Parathyroid adenoma (tissue), 2 donors: ENCODE measurements at regions not wholly inside any gene's neighbourhood (a gene's known extent, or its start where the extent isn't known, plus 50 kb on each side); places are given as distances from the start of the nearest gene placed in this dataset.

Experiments
- H2AFZ ChIP-seq: fragments of 300-600 bp; sonication (generic); one replicate; pipeline ENCODE4 v1.7.0; 2017; ENCODE audit warnings: antibody characterized with exemption, mild to moderate bottlenecking
- H3K27ac ChIP-seq: fragments of 300-600 bp; sonication (generic); one replicate; pipeline ENCODE4 v1.7.0; 2017
- H3K27me3 ChIP-seq: fragments of 300-600 bp; sonication (generic); one replicate; pipeline ENCODE4 v1.7.0; 2017; ENCODE audit warnings: low read length; ENCODE audit not compliant: control insufficient read depth, insufficient read depth
- H3K36me3 ChIP-seq: fragments of 300-600 bp; sonication (generic); one replicate; pipeline ENCODE4 v1.7.0; 2017; ENCODE audit warnings: low read length; ENCODE audit not compliant: control insufficient read depth, insufficient read depth
- H3K4me1 ChIP-seq: fragments of 300-600 bp; sonication (generic); one replicate; pipeline ENCODE4 v1.7.0; 2017; ENCODE audit warnings: control low read depth
- H3K4me2 ChIP-seq: fragments of 300-600 bp; sonication (generic); one replicate; pipeline ENCODE4 v1.7.0; 2017; ENCODE audit warnings: low read length
- H3K4me3 ChIP-seq: fragments of 300-600 bp; sonication (generic); one replicate; pipeline ENCODE4 v1.7.0; 2017; ENCODE audit warnings: low read depth, low read length
- H3K79me2 ChIP-seq: fragments of 300-600 bp; sonication (generic); one replicate; pipeline ENCODE4 v1.7.0; 2017; ENCODE audit warnings: control low read depth
- H3K9ac ChIP-seq: fragments of 300-600 bp; sonication (generic); one replicate; pipeline ENCODE4 v1.7.0; 2017; ENCODE audit warnings: mild to moderate bottlenecking
- H3K9me3 ChIP-seq: fragments of 300-600 bp; sonication (generic); one replicate; pipeline ENCODE4 v1.7.0; 2017; ENCODE audit warnings: low read length; ENCODE audit not compliant: control insufficient read depth
- TF ChIP-seq, protein P1 (sequence below): fragments of 300-600 bp; sonication (generic); IDR thresholded peaks from one replicate; pipeline ENCODE4 v1.7.0; 2017; ENCODE audit warnings: antibody characterized with exemption, mild to moderate bottlenecking
- donor health status: primary hyperparathyroidism.

DNA sequence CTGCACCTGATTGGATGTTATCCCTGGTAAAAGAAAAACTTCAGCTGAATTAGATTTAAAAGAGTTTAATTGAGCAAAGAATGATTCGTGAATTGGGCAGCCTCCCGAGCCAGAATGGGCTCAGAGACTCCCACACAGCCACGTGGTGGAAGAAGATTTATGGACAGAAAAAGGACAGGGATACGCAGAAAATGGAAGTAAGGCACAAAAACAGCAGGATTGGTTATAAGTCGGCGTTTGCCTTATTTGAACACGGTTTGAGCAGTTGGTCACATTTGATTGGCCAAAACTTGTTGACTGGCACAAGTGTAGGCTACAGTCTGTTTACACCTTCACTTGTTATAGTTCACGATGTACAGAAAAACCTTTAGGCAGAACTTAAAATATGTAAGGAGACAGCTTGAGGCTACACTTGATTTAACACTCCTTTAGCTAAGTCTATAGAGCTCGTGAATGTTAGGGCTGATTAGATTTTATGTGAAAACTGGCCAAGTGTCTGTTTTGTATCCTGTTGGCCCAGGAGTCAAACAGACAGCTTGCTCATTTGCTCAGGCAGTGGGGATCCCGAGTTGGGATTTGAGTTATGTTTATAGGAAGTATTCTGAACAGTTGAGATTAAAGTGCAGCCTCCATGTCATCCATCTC lies 119.5 kb upstream of the SHISA6 start:
- H2AFZ ChIP-seq = no peak overlapping the region
- H3K27me3 ChIP-seq = no peaks in the 10 kb centered on the region
- H3K4me1 ChIP-seq = no peaks in the 10 kb centered on the region
- no peaks in the 10 kb centered on the region for H3K79me2 ChIP-seq
- H3K4me2 ChIP-seq = no peak overlapping the region
- no peak overlapping the region for H3K4me3 ChIP-seq
- H3K9ac ChIP-seq = no peak overlapping the region
- H3K36me3 ChIP-seq = no peaks in the 10 kb centered on the region
- no peak overlapping the region for H3K27ac ChIP-seq
- H3K9me3 ChIP-seq = no peaks in the 10 kb centered on the region
- TF ChIP-seq, protein P1, sequence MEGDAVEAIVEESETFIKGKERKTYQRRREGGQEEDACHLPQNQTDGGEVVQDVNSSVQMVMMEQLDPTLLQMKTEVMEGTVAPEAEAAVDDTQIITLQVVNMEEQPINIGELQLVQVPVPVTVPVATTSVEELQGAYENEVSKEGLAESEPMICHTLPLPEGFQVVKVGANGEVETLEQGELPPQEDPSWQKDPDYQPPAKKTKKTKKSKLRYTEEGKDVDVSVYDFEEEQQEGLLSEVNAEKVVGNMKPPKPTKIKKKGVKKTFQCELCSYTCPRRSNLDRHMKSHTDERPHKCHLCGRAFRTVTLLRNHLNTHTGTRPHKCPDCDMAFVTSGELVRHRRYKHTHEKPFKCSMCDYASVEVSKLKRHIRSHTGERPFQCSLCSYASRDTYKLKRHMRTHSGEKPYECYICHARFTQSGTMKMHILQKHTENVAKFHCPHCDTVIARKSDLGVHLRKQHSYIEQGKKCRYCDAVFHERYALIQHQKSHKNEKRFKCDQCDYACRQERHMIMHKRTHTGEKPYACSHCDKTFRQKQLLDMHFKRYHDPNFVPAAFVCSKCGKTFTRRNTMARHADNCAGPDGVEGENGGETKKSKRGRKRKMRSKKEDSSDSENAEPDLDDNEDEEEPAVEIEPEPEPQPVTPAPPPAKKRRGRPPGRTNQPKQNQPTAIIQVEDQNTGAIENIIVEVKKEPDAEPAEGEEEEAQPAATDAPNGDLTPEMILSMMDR = no peak

DNA sequence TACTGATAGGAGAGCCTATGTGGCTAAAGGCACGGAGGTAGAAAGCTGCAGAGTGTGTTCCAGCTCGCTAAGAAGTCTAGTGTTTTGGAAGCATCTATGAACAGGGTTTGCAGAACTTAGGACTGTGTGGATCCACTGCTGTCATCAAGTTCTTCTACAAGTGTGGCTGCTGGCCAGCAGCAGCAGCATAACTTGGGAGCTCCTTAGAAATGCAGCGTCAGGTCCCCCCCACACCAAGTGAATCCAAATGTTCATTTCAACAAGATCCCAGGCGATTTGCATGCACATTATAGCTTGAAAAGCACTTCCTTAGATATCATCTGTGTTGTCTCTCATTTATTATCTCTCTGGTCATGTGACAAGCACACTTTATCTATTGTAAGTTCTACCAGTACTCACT lies 131.9 kb upstream of the SHISA6 start:
- TF ChIP-seq, protein P1 = no peak
- no peaks in the 10 kb centered on the region for H3K27me3 ChIP-seq
- H3K4me1 ChIP-seq = no peaks in the 10 kb centered on the region
- H3K4me3 ChIP-seq = no peak overlapping the region
- no peaks in the 10 kb centered on the region for H3K79me2 ChIP-seq
- no peaks in the 10 kb centered on the region for H3K9me3 ChIP-seq
- H3K9ac ChIP-seq = no peak overlapping the region
- no peak overlapping the region for H2AFZ ChIP-seq
- no peak overlapping the region for H3K27ac ChIP-seq
- H3K4me2 ChIP-seq = no peak overlapping the region
- H3K36me3 ChIP-seq = no peaks in the 10 kb centered on the region

DNA sequence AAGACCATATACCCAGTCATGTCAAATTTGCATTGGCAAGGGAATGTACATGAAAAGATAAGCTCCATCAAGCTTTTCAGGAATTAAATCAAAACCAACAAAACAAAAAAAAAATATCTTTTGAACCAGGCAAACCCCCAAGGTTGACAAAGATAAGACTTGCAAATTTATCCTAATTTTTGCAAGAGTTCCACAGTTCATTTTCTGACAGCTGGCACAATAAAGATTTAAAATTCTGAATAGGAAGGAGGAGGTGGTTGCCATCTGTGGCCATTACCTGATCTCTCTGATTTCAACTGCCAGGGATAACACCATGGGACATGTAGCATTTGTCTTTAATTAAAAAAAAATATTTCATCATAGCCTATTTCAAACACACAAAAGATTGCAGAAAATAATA lies 135.9 kb upstream of the SHISA6 start:
- Histone ChIP-seq H3K9me3 (no peaks in the 10 kb centered on the region), H3K36me3 (no peaks in the 10 kb centered on the region), H3K4me2 (no peak overlapping the region), H3K9ac (no peak overlapping the region), H3K4me3 (no peak overlapping the region), H3K27ac (no peak overlapping the region), H3K79me2 (no peaks in the 10 kb centered on the region), H3K4me1 (no peaks in the 10 kb centered on the region), H2AFZ (no peak overlapping the region), H3K27me3 (no peaks in the 10 kb centered on the region)
- TF ChIP-seq, protein P1 = no peak

DNA sequence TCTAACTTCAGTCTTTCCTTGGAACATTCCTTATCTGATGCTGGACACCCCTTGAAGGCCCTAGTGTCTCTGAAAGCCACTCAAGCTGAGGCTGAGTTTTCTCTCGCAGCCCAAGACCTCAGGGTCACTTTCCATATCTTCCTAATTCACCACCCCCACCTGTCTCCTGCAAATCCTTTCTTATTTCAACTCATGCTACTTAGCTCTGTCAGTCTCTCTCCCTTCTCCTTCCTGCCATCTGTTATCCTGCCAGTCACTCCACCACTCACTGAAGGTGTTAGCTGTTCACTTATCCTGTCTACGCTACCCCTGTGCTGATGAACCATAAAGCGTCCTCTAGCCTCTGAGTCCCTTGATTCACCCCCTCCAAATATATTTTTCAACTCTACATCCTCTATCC lies 143.9 kb upstream of the SHISA6 start:
- Histone ChIP-seq H3K4me1 (no peaks in the 10 kb centered on the region), H3K27ac (no peak overlapping the region), H3K36me3 (no peaks in the 10 kb centered on the region), H3K9me3 (no peaks in the 10 kb centered on the region), H3K9ac (no peak overlapping the region), H3K27me3 (no peaks in the 10 kb centered on the region), H3K4me2 (no peak overlapping the region), H3K4me3 (no peak overlapping the region), H3K79me2 (no peaks in the 10 kb centered on the region), H2AFZ (no peak overlapping the region)
- TF ChIP-seq, protein P1 = no peak

DNA sequence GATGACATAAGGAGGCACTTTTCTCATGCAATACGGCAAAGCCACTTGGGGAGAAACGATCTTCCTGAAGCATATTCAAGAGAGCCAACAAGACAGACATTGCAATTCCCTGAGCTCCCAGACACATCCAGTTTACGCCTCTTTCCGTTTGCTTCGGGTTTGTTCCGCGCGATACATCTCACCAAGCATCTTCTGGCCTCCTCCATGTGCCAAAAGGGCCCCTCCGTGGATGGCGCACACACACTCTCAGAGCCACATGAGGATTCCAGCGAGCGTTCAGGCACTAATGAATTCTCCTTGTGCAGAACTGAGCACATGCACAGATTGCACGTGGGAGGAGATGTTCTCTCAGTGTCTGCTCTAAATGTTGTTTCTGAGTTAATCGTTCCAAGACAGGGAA lies 146.7 kb upstream of the SHISA6 start:
- Histone ChIP-seq H3K79me2 (no peaks in the 10 kb centered on the region), H3K4me1 (no peaks in the 10 kb centered on the region), H3K9me3 (no peaks in the 10 kb centered on the region), H3K4me2 (no peak overlapping the region), H3K27me3 (no peaks in the 10 kb centered on the region), H3K27ac (no peak overlapping the region), H2AFZ (no peak overlapping the region), H3K4me3 (no peak overlapping the region), H3K36me3 (no peaks in the 10 kb centered on the region), H3K9ac (no peak overlapping the region)
- TF ChIP-seq, protein P1 = no peak
